ENCODE measurements at regions not wholly inside any gene's neighbourhood (a gene's known extent, or its start where the extent isn't known, plus 50 kb on each side); places are given as distances from the start of the nearest gene placed in this dataset.

GRCh38 chr6:827431-827830 is 134.5 kb upstream of the EXOC2 start:
- Histone ChIP-seq H3K4me1 (ENCODE audit: control insufficient read depth in 1 of 2, insufficient read depth in 2 of 2, low read length in 2 of 2) (no peaks in the 10 kb centered on the region), H3K27ac (ENCODE audit: low read depth in 1 of 2, low read length in 2 of 2) (no peak overlapping the region), H3K9me3 (ENCODE audit: control insufficient read depth, low read length) (peaks cover 5% of the 10 kb centered on the region), H3K4me3 (ENCODE audit: low read length in 2 of 2) (no peak overlapping the region), H3K27me3 (ENCODE audit: control insufficient read depth in 1 of 2, insufficient read depth in 2 of 2, low read length in 1 of 2) (no peaks in the 10 kb centered on the region), H3K36me3 (ENCODE audit: control insufficient read depth in 1 of 2, insufficient read depth in 2 of 2, low read length in 1 of 2) (no peaks in the 10 kb centered on the region)
- WGBS, 2 donors, result 97 to 100% methylated on average over 1 of the region's 1 CpG
- ATAC-seq (ENCODE audit: low FRiP score) (no peak), DNase-seq (no peak)
- intact Hi-C loops (cut with DNase I), result no loop called here

- Histone ChIP-seq H3K4me1 (ENCODE audit: control insufficient read depth in 1 of 2, insufficient read depth in 2 of 2, low read length in 2 of 2) (no peaks in the 10 kb centered on the region), H3K27me3 (ENCODE audit: control insufficient read depth in 1 of 2, insufficient read depth in 2 of 2, low read length in 1 of 2) (peaks cover 0 to 2% of the 10 kb centered on the region in 2 donors), H3K4me3 (ENCODE audit: low read length in 2 of 2) (no peak overlapping the region), H3K36me3 (ENCODE audit: control insufficient read depth in 1 of 2, insufficient read depth in 2 of 2, low read length in 1 of 2) (no peaks in the 10 kb centered on the region), H3K27ac (ENCODE audit: low read depth in 1 of 2, low read length in 2 of 2) (no peak overlapping the region), H3K9me3 (ENCODE audit: control insufficient read depth, low read length) (peaks cover 2% of the 10 kb centered on the region)
- DNase-seq (no peak), ATAC-seq (ENCODE audit: low FRiP score) (no peak)
- WGBS, 2 donors, result 48 to 59% methylated on average over 5 of the region's 5 CpGs
- intact Hi-C loops (cut with DNase I), result no loop called here
These were observed 126.2 kb upstream of the EXOC2 start for GRCh38 chr6:819122-819521.

GRCh38 chr6:818196-818595 is 125.3 kb upstream of the EXOC2 start:
- intact Hi-C loops (cut with DNase I), result no loop called here
- ATAC-seq (ENCODE audit: low FRiP score), result no peak

GRCh38 chr6:816510-817084 is 123.7 kb upstream of the EXOC2 start:
- ATAC-seq (ENCODE audit: low FRiP score), result no peak
- DNase-seq, result no peak
- H3K4me1 ChIP-seq (ENCODE audit: control insufficient read depth in 1 of 2, insufficient read depth in 2 of 2, low read length in 2 of 2), result no peaks in the 10 kb centered on the region
- H3K27ac ChIP-seq (ENCODE audit: low read depth in 1 of 2, low read length in 2 of 2), result no peak overlapping the region
- intact Hi-C loops (cut with DNase I), result no loop called here
- H3K4me3 ChIP-seq (ENCODE audit: low read length in 2 of 2), result no peak overlapping the region
- no peaks in the 10 kb centered on the region for H3K36me3 ChIP-seq (ENCODE audit: control insufficient read depth in 1 of 2, insufficient read depth in 2 of 2, low read length in 1 of 2)
- 74% methylated on average over 11 of the region's 11 CpGs for whole genome bisulfite sequencing, 2 donors
- no peaks in the 10 kb centered on the region for H3K27me3 ChIP-seq (ENCODE audit: control insufficient read depth in 1 of 2, insufficient read depth in 2 of 2, low read length in 1 of 2)
- no peaks in the 10 kb centered on the region for H3K9me3 ChIP-seq (ENCODE audit: control insufficient read depth, low read length)

More at GRCh38 chr6:818196-818595, 125.3 kb upstream of the EXOC2 start:
- 51 to 58% methylated on average over 2 of the region's 2 CpGs for WGBS, 2 donors
- Histone ChIP-seq H3K4me3 (ENCODE audit: low read length in 2 of 2) (no peak overlapping the region), H3K4me1 (ENCODE audit: control insufficient read depth in 1 of 2, insufficient read depth in 2 of 2, low read length in 2 of 2) (no peaks in the 10 kb centered on the region), H3K27me3 (ENCODE audit: control insufficient read depth in 1 of 2, insufficient read depth in 2 of 2, low read length in 1 of 2) (peaks cover 0 to 2% of the 10 kb centered on the region in 2 donors), H3K9me3 (ENCODE audit: control insufficient read depth, low read length) (peaks cover 2% of the 10 kb centered on the region), H3K36me3 (ENCODE audit: control insufficient read depth in 1 of 2, insufficient read depth in 2 of 2, low read length in 1 of 2) (no peaks in the 10 kb centered on the region), H3K27ac (ENCODE audit: low read depth in 1 of 2, low read length in 2 of 2) (no peak overlapping the region)
- no peak for DNase-seq

- 61% methylated on average over 3 of the region's 3 CpGs for WGBS, 2 donors
- intact Hi-C loops (cut with DNase I), result no loop called here
- no peaks in the 10 kb centered on the region for H3K4me1 ChIP-seq (ENCODE audit: control insufficient read depth in 1 of 2, insufficient read depth in 2 of 2, low read length in 2 of 2)
- no peaks in the 10 kb centered on the region for H3K36me3 ChIP-seq (ENCODE audit: control insufficient read depth in 1 of 2, insufficient read depth in 2 of 2, low read length in 1 of 2)
- no peak overlapping the region for H3K4me3 ChIP-seq (ENCODE audit: low read length in 2 of 2)
- no peaks in the 10 kb centered on the region for H3K27me3 ChIP-seq (ENCODE audit: control insufficient read depth in 1 of 2, insufficient read depth in 2 of 2, low read length in 1 of 2)
- ATAC-seq (ENCODE audit: low FRiP score), result no peak
- DNase-seq, result no peak
- H3K9me3 ChIP-seq (ENCODE audit: control insufficient read depth, low read length), result no peaks in the 10 kb centered on the region
- no peak overlapping the region for H3K27ac ChIP-seq (ENCODE audit: low read depth in 1 of 2, low read length in 2 of 2)
These were observed 122.4 kb upstream of the EXOC2 start for GRCh38 chr6:815348-815738.

- Histone ChIP-seq H3K36me3 (ENCODE audit: control insufficient read depth in 1 of 2, insufficient read depth in 2 of 2, low read length in 1 of 2) (no peaks in the 10 kb centered on the region), H3K4me1 (ENCODE audit: control insufficient read depth in 1 of 2, insufficient read depth in 2 of 2, low read length in 2 of 2) (no peaks in the 10 kb centered on the region)
- ATAC-seq (ENCODE audit: low FRiP score), result no peak
These were observed 121.7 kb upstream of the EXOC2 start for GRCh38 chr6:814378-815347.

GRCh38 chr6:811831-812230 is 118.9 kb upstream of the EXOC2 start:
- H3K4me3 ChIP-seq (ENCODE audit: low read length in 2 of 2), result no peak overlapping the region
- no peaks in the 10 kb centered on the region for H3K36me3 ChIP-seq (ENCODE audit: control insufficient read depth in 1 of 2, insufficient read depth in 2 of 2, low read length in 1 of 2)
- intact Hi-C loops (cut with DNase I), result no loop called here
- no peaks in the 10 kb centered on the region for H3K27me3 ChIP-seq (ENCODE audit: control insufficient read depth in 1 of 2, insufficient read depth in 2 of 2, low read length in 1 of 2)
- H3K27ac ChIP-seq (ENCODE audit: low read depth in 1 of 2, low read length in 2 of 2), result no peak overlapping the region
- DNase-seq (no peak), ATAC-seq (ENCODE audit: low FRiP score) (no peak)
- H3K4me1 ChIP-seq (ENCODE audit: control insufficient read depth in 1 of 2, insufficient read depth in 2 of 2, low read length in 2 of 2), result no peaks in the 10 kb centered on the region
- 70 to 85% methylated on average over 2 of the region's 2 CpGs for WGBS, 2 donors
- H3K9me3 ChIP-seq (ENCODE audit: control insufficient read depth, low read length), result no peaks in the 10 kb centered on the region

More at GRCh38 chr6:814378-815347, 121.7 kb upstream of the EXOC2 start:
- intact Hi-C loops (cut with DNase I), result no loop called here
- no peaks in the 10 kb centered on the region for H3K9me3 ChIP-seq (ENCODE audit: control insufficient read depth, low read length)
- DNase-seq, result no peak
- H3K27ac ChIP-seq (ENCODE audit: low read depth in 1 of 2, low read length in 2 of 2), result no peak overlapping the region
- WGBS, 2 donors, result 60 to 68% methylated on average over 14 of the region's 14 CpGs
- no peak overlapping the region for H3K4me3 ChIP-seq (ENCODE audit: low read length in 2 of 2)
- no peaks in the 10 kb centered on the region for H3K27me3 ChIP-seq (ENCODE audit: control insufficient read depth in 1 of 2, insufficient read depth in 2 of 2, low read length in 1 of 2)

- Histone ChIP-seq H3K4me1 (ENCODE audit: control insufficient read depth in 1 of 2, insufficient read depth in 2 of 2, low read length in 2 of 2) (no peaks in the 10 kb centered on the region), H3K27me3 (ENCODE audit: control insufficient read depth in 1 of 2, insufficient read depth in 2 of 2, low read length in 1 of 2) (no peaks in the 10 kb centered on the region), H3K27ac (ENCODE audit: low read depth in 1 of 2, low read length in 2 of 2) (no peak overlapping the region), H3K36me3 (ENCODE audit: control insufficient read depth in 1 of 2, insufficient read depth in 2 of 2, low read length in 1 of 2) (no peaks in the 10 kb centered on the region), H3K4me3 (ENCODE audit: low read length in 2 of 2) (no peak overlapping the region), H3K9me3 (ENCODE audit: control insufficient read depth, low read length) (no peaks in the 10 kb centered on the region)
- intact Hi-C loops (cut with DNase I), result no loop called here
- DNase-seq (no peak), ATAC-seq (ENCODE audit: low FRiP score) (no peak)
- 49 to 67% methylated on average over 1 of the region's 1 CpG for WGBS, 2 donors
These were observed 118.3 kb upstream of the EXOC2 start for GRCh38 chr6:811191-811590.

- 78 to 91% methylated on average over 10 of the region's 10 CpGs for WGBS, 2 donors
These were observed 111.8 kb upstream of the EXOC2 start for GRCh38 chr6:804771-805170.

More at GRCh38 chr6:804771-805170, 111.8 kb upstream of the EXOC2 start:
- ATAC-seq (ENCODE audit: low FRiP score) (no peak), DNase-seq (no peak)
- Histone ChIP-seq H3K36me3 (ENCODE audit: control insufficient read depth in 1 of 2, insufficient read depth in 2 of 2, low read length in 1 of 2) (no peaks in the 10 kb centered on the region), H3K4me1 (ENCODE audit: control insufficient read depth in 1 of 2, insufficient read depth in 2 of 2, low read length in 2 of 2) (no peaks in the 10 kb centered on the region), H3K4me3 (ENCODE audit: low read length in 2 of 2) (no peak overlapping the region), H3K9me3 (ENCODE audit: control insufficient read depth, low read length) (no peaks in the 10 kb centered on the region), H3K27me3 (ENCODE audit: control insufficient read depth in 1 of 2, insufficient read depth in 2 of 2, low read length in 1 of 2) (peaks cover 0 to 2% of the 10 kb centered on the region in 2 donors), H3K27ac (ENCODE audit: low read depth in 1 of 2, low read length in 2 of 2) (no peak overlapping the region)
- intact Hi-C loops (cut with DNase I), result no loop called here

Data from aorta (tissue), 5 donors.